ENCODE measurements at regions not wholly inside any gene's neighbourhood (a gene's known extent, or its start where the extent isn't known, plus 50 kb on each side); places are given as distances from the start of the nearest gene placed in this dataset.

DNA sequence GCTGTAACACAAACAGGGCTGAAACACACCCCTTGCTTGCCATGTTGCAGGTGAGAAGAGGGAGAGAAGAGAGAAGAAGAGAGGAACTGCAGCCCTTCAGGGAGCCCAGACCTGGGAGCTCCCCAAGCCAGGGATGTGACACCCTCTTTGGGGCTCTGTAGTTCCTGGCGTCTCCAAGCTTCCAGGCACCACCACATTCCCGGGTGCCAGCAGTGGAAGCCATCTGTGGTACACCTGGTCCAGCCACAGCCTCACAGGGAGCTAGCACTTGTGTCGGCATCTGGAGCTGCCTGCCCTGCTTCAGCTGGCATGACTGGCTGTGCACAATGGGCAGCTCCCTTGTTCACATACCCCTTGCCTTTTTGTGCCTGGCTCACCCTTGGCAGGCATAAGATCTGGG is 182.1 kb downstream of the DEPDC1B start:
- Histone ChIP-seq H3K9me3 (ENCODE audit: low read depth, low read length, poor library complexity, severe bottlenecking) (no peaks in the 10 kb centered on the region), H3K4me3 (ENCODE audit: low read depth, low read length, poor library complexity, severe bottlenecking) (no peak overlapping the region), H3K27ac (ENCODE audit: low read depth, low read length, poor library complexity, severe bottlenecking) (no peak overlapping the region), H3K4me1 (ENCODE audit: insufficient read depth, low read length, poor library complexity, severe bottlenecking) (no peaks in the 10 kb centered on the region), H3K27me3 (replicated peaks; ENCODE audit: insufficient read depth, low read depth, low read length, poor library complexity) (peaks cover 48% of the 10 kb centered on the region), H3K36me3 (ENCODE audit: insufficient read depth, low read length, poor library complexity, severe bottlenecking) (no peaks in the 10 kb centered on the region)
- TF ChIP-seq CTCF (conservative IDR thresholded peaks at IDR 0.05; ENCODE audit: low read depth, low read length) (no peak), EZH2 (IDR thresholded peaks at IDR 0.05; ENCODE audit: borderline replicate concordance, low read depth, low read length, poor library complexity, severe bottlenecking) (no peak)
- POLR2A ChIA-PET (ENCODE audit: low non-redundant PET): no interaction called here
- CTCF ChIA-PET: no interaction called here
- intact Hi-C loops (cut with micrococcal nuclease; ENCODE audit: unreplicated experiment): no loop called here
- no peak for DNase-seq (ENCODE audit: low spot score)
- BruUV-seq (replicated peaks): no TSS peak

DNA sequence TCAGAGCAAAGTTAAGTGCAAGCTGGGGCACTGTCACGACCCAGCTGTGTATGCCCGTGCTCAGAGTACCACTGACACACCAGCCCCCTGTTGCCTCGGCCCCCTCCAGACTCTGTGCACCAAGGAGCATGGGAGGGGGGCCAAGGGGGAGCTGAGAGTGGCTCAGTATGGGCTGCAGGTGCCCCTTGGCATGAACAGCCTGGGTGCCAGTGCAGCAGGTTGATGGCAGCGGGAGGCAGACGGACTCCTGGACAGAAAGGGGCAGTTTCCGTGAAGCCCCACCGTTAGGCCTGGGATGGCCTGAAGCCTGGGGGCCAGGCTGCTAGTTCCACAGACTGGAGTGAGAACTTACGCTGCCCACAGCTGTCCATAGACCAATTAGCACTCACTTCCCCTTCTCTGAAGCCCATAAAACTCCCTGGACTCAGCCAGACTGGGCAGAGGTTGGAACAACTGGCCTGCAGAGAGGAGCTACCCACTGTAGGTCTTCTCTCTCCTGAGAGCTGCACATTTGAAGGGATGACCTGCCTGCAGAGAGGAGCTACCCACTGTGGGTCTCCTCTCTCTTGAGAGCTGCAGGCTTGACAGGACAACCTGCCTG is 182.8 kb downstream of the DEPDC1B start:
- no peak overlapping the region for H3K27ac ChIP-seq (ENCODE audit: low read depth, low read length, poor library complexity, severe bottlenecking)
- TF ChIP-seq EZH2 (IDR thresholded peaks at IDR 0.05; ENCODE audit: borderline replicate concordance, low read depth, low read length, poor library complexity, severe bottlenecking): no peak
- TF ChIP-seq CTCF (conservative IDR thresholded peaks at IDR 0.05; ENCODE audit: low read depth, low read length): no peak
- ChIA-PET POLR2A (ENCODE audit: low non-redundant PET) (no interaction called here), CTCF (no interaction called here)
- no peak for DNase-seq (ENCODE audit: low spot score)
- H3K27me3 ChIP-seq (replicated peaks; ENCODE audit: insufficient read depth, low read depth, low read length, poor library complexity): peaks cover 49% of the 10 kb centered on the region
- H3K4me1 ChIP-seq (ENCODE audit: insufficient read depth, low read length, poor library complexity, severe bottlenecking): no peaks in the 10 kb centered on the region
- intact Hi-C loops (cut with micrococcal nuclease; ENCODE audit: unreplicated experiment): no loop called here
- no peaks in the 10 kb centered on the region for H3K36me3 ChIP-seq (ENCODE audit: insufficient read depth, low read length, poor library complexity, severe bottlenecking)
- no peaks in the 10 kb centered on the region for H3K9me3 ChIP-seq (ENCODE audit: low read depth, low read length, poor library complexity, severe bottlenecking)
- no TSS peak for BruUV-seq (replicated peaks)
- H3K4me3 ChIP-seq (ENCODE audit: low read depth, low read length, poor library complexity, severe bottlenecking): no peak overlapping the region

DNA sequence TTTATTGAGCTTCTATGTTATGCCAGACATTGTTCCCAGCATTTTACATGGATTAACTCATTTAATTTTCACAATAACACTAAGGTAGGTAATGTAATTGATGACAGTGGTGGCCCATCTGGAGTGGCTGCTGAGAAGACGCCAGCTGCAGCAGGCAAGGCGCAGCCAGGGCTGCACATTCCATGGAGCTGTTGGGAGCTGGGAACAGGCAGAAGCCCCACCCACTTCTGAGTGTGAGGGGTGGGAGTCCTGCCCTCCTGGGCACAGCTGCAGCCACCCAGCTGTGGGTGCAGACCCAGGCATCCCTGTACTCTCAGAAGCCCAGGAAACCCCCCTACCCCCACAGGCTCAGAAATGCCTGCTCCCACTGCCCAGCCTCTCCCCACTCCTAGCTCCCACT is 183.3 kb downstream of the DEPDC1B start:
- H3K27me3 ChIP-seq (replicated peaks; ENCODE audit: insufficient read depth, low read depth, low read length, poor library complexity): peaks cover 49% of the 10 kb centered on the region
- ChIA-PET POLR2A (ENCODE audit: low non-redundant PET) (no interaction called here), CTCF (no interaction called here)
- DNase-seq (ENCODE audit: low spot score): no peak
- no peak overlapping the region for H3K4me3 ChIP-seq (ENCODE audit: low read depth, low read length, poor library complexity, severe bottlenecking)
- no peaks in the 10 kb centered on the region for H3K4me1 ChIP-seq (ENCODE audit: insufficient read depth, low read length, poor library complexity, severe bottlenecking)
- no peak for TF ChIP-seq EZH2 (IDR thresholded peaks at IDR 0.05; ENCODE audit: borderline replicate concordance, low read depth, low read length, poor library complexity, severe bottlenecking)
- TF ChIP-seq CTCF (conservative IDR thresholded peaks at IDR 0.05; ENCODE audit: low read depth, low read length): no peak
- no peaks in the 10 kb centered on the region for H3K9me3 ChIP-seq (ENCODE audit: low read depth, low read length, poor library complexity, severe bottlenecking)
- H3K27ac ChIP-seq (ENCODE audit: low read depth, low read length, poor library complexity, severe bottlenecking): no peak overlapping the region
- intact Hi-C loops (cut with micrococcal nuclease; ENCODE audit: unreplicated experiment): no loop called here
- no peaks in the 10 kb centered on the region for H3K36me3 ChIP-seq (ENCODE audit: insufficient read depth, low read length, poor library complexity, severe bottlenecking)
- BruUV-seq (replicated peaks): no TSS peak

Data from A673 (cell line).